NB4 (cell line): ENCODE measurements at regions not wholly inside any gene's neighbourhood (a gene's known extent, or its start where the extent isn't known, plus 50 kb on each side); places are given as distances from the start of the nearest gene placed in this dataset.

Experiments used
- DNase-seq: peaks from one replicate; pipeline ENCODE4 v3.0.0; 2010; ENCODE audit warnings: low read depth
- H3K4me3 ChIP-seq: one replicate; pipeline ENCODE4 v1.5.1; 2011; ENCODE audit warnings: mild to moderate bottlenecking, low read depth, low read length, moderate library complexity
- CTCF ChIP-seq: IDR thresholded peaks from one replicate; pipeline ENCODE4 v1.5.1; 2012; ENCODE audit warnings: low read depth, low read length
- MAX ChIP-seq: IDR thresholded peaks from 2 replicates; pipeline ENCODE4 v1.6.1; 2011; ENCODE audit warnings: low read depth, low read length
- MYC ChIP-seq: IDR thresholded peaks from 2 replicates; pipeline ENCODE4 v1.6.1; 2011; ENCODE audit warnings: low read depth, low read length
- POLR2A ChIP-seq: IDR thresholded peaks from 2 replicates; pipeline ENCODE4 v1.6.1; 2011; ENCODE audit warnings: mild to moderate bottlenecking; ENCODE audit not compliant: insufficient read length; ENCODE audit errors: extremely low read depth

DNA sequence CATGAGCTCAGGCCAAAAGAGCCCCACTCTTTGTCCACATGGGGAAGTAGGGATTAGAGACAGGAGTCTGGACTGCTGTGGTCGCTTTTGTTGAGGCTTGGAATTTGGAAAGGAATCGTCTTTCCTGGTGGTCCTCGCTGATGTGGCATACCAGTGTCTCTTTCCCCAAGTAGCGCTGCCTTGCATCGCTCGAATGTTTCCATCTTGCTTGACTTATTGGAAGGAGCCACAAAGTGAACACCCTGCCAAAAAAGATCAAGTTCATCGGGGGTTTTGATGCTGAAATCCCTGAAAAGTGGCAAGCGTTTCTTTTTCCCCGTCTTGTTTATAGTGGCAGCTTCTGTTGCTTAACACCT, 161.3 kb downstream of the MACROH2A1 start:
- TF ChIP-seq CTCF, result no peak
- no peak for TF ChIP-seq MAX
- no peak for TF ChIP-seq POLR2A
- no peak for TF ChIP-seq MYC
- no peak overlapping the region for H3K4me3 ChIP-seq
- DNase-seq, result no peak

DNA sequence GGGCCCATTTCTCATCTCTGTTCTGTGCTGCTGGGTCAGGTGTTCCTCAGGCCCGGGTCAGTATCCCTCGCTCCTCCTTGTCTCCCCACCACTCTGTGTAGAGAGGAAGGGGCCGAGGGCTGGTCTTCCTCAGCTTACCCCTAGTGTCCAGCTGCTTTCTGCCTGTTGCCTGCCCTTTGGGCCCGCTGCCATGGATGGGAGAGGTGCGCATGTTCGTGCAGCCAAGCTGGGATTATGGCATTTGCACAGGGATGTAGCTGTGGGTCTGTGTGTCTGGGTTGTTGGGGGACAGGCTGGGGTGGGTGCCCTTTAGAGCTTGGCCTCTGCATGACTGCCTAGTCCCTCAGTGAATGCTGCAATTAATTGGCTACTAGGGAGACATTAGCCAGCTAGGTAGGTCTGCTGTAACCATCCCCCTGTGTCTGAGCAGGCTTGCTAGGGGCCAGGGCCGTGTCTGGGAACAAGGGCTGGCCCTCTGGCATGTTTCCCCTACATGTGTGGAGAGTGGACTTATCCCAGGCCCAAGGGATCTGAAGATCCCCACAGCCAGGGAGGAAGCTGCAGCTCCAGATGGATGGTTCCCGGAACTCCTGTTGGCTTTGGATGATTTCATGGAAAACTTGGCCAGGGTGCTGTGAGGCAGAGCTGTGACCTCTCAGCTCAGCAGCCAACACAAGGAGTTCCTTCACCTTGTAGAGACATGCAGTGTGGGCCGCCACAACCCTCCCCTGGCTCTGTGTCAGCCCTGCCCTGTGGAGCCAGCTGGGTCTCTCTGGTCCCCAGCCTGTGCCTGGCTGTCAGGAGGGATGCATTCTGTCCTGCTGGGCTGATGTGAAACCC, 161.9 kb downstream of the MACROH2A1 start:
- TF ChIP-seq MYC, result no peak
- no peak for TF ChIP-seq CTCF
- no peak for TF ChIP-seq POLR2A
- TF ChIP-seq MAX, result no peak
- no peak for DNase-seq
- no peak overlapping the region for H3K4me3 ChIP-seq

- no peak for TF ChIP-seq CTCF
- TF ChIP-seq POLR2A, result no peak
- TF ChIP-seq MAX, result no peak
- TF ChIP-seq MYC, result no peak
- no peak for DNase-seq
- no peak overlapping the region for H3K4me3 ChIP-seq
Observed at GRCh38 chr5:135236228-135236907, 162.7 kb downstream of the MACROH2A1 start.

GRCh38 chr5:135235551-135236227, 163.3 kb downstream of the MACROH2A1 start:
- TF ChIP-seq POLR2A (no peak), MYC (no peak), CTCF (no peak), MAX (no peak)
- no peak overlapping the region for H3K4me3 ChIP-seq
- DNase-seq, result no peak

DNA sequence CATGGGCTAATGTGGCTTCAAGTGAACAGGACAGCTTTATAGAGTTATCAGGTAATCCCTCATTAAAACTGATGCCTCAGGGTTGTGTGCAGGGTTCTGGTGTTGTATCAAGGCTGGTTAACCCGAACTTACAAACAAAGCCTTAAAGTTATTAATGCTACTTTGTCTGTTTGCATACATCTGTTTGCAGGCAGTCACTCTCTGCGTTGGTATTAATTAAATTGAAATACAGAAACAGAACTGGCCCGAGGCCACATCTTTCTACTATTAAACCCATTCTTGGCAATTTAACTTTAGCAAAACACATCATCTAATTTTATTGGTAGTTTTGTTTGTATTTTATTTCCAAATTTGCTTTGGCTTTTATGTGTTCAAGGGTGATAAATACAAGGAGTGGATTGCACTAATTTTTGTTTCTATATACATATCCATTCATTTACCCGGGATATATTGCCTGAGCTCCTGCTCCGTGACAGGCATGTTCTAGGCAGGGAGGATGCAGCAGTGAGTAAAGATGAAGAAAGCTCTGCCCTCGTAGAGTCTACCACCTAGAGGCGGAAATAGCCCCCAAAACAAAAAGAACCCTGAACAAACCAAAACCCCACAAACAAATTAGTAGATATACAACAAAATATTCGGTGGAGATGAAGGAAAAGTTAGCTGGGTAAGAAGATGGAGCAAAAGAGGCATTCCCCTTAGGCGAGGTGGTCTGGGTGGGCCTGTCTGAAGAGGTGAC, 164.2 kb downstream of the MACROH2A1 start:
- DNase-seq, result no peak
- no peak for TF ChIP-seq CTCF
- TF ChIP-seq MYC, result no peak
- no peak for TF ChIP-seq MAX
- TF ChIP-seq POLR2A, result no peak
- H3K4me3 ChIP-seq, result no peak overlapping the region
